ENCODE measurements at regions not wholly inside any gene's neighbourhood (a gene's known extent, or its start where the extent isn't known, plus 50 kb on each side); places are given as distances from the start of the nearest gene placed in this dataset.

GRCh38 chr11:95379479-95379878, 148.5 kb upstream of the SESN3 start:
- no peak overlapping the region for H2AFZ ChIP-seq (ENCODE audit: low read depth, low read length, poor library complexity, severe bottlenecking)
- H3K9ac ChIP-seq (ENCODE audit: low read length): no peak overlapping the region
- no peaks in the 10 kb centered on the region for H3K4me1 ChIP-seq (ENCODE audit: control insufficient read depth in 1 of 2, insufficient read depth in 2 of 2, low read length in 2 of 2)
- ATAC-seq (no peak), DNase-seq (ENCODE audit: low read depth, low spot score) (no peak)
- ChIA-PET CTCF (no interaction called here), POLR2A (no interaction called here), RAD21 (ENCODE audit: low non-redundant PET in 1 of 2, low total read pairs in 2 of 2, uncharacterized antibody in 2 of 2, unreplicated experiment in 2 of 2) (no interaction called here)
- BruUV-seq (replicated peaks): no TSS peak
- peaks cover 26% of the 10 kb centered on the region for H3K27me3 ChIP-seq (ENCODE audit: insufficient read depth, low read length)
- intact Hi-C loops (cut with micrococcal nuclease): no loop called here
- no peak overlapping the region for H3K27ac ChIP-seq (ENCODE audit: low read depth, low read length)
- TF ChIP-seq CBX3 (IDR thresholded peaks at IDR 0.05; ENCODE audit: low read depth) (no peak), ZFX (IDR thresholded peaks at IDR 0.05) (no peak), REST (IDR thresholded peaks at IDR 0.05; ENCODE audit: low read depth) (no peak), SP1 (IDR thresholded peaks at IDR 0.05; ENCODE audit: low read depth) (no peak), FOSL1 (IDR thresholded peaks at IDR 0.05; ENCODE audit: low read depth) (no peak), EGR1 (IDR thresholded peaks at IDR 0.05; ENCODE audit: low read depth) (no peak), JUND (IDR thresholded peaks at IDR 0.05) (no peak)
- TF ChIP-seq, protein P1, sequence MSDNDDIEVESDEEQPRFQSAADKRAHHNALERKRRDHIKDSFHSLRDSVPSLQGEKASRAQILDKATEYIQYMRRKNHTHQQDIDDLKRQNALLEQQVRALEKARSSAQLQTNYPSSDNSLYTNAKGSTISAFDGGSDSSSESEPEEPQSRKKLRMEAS (IDR thresholded peaks at IDR 0.05): no peak
- TF ChIP-seq, protein P2, sequence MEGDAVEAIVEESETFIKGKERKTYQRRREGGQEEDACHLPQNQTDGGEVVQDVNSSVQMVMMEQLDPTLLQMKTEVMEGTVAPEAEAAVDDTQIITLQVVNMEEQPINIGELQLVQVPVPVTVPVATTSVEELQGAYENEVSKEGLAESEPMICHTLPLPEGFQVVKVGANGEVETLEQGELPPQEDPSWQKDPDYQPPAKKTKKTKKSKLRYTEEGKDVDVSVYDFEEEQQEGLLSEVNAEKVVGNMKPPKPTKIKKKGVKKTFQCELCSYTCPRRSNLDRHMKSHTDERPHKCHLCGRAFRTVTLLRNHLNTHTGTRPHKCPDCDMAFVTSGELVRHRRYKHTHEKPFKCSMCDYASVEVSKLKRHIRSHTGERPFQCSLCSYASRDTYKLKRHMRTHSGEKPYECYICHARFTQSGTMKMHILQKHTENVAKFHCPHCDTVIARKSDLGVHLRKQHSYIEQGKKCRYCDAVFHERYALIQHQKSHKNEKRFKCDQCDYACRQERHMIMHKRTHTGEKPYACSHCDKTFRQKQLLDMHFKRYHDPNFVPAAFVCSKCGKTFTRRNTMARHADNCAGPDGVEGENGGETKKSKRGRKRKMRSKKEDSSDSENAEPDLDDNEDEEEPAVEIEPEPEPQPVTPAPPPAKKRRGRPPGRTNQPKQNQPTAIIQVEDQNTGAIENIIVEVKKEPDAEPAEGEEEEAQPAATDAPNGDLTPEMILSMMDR (IDR thresholded peaks at IDR 0.05 in 2 of 3, conservative IDR thresholded peaks at IDR 0.05 in 1 of 3; ENCODE audit: borderline replicate concordance in 1 of 3, insufficient read depth in 1 of 3, low read depth in 2 of 3, low read length in 2 of 3): no peak
- no peaks in the 10 kb centered on the region for H4K20me1 ChIP-seq (ENCODE audit: insufficient read depth)
- H3K9me3 ChIP-seq (ENCODE audit: control insufficient read depth in 1 of 2, insufficient read depth in 1 of 2, low read depth in 1 of 2, low read length in 2 of 2): no peaks in the 10 kb centered on the region
- H3K4me2 ChIP-seq (ENCODE audit: low read length): no peak overlapping the region
- no peaks in the 10 kb centered on the region for H3K9me2 ChIP-seq (ENCODE audit: insufficient read depth)
- H3K36me3 ChIP-seq (ENCODE audit: control insufficient read depth in 1 of 2, insufficient read depth in 2 of 2, low read length in 2 of 2): no peaks in the 10 kb centered on the region
- no peaks in the 10 kb centered on the region for H3K79me2 ChIP-seq (ENCODE audit: insufficient read depth, low read length)
- no peak overlapping the region for H3K4me3 ChIP-seq (replicated peaks in 1 of 2; ENCODE audit: low read depth in 1 of 2, low read length in 2 of 2)

All from HCT116 (cell line).